ENCODE measurements at regions not wholly inside any gene's neighbourhood (a gene's known extent, or its start where the extent isn't known, plus 50 kb on each side); places are given as distances from the start of the nearest gene placed in this dataset.

DNA sequence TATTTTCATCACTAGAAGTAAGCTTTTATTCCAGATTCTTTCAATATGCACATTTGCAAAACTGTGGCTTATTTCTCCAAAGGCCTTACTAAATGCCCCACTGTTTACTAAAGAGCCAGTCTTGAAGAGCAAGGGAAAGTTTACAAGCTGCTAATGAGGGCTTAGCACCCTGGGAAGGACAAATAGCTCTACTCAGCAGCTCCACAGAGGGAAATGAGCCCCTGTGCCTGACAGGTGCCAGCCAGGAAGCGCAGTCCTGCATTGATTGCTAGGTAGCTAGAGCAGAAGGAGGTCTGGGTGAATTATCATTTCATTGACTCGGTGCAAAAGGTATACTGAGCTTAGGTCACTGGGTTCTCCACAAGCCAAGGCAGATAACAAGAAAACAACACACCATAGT, 307.0 kb downstream of the SETD4 start:
- Histone ChIP-seq H3T11ph (ENCODE audit: low read length) (no peak overlapping the region), H2AFZ (ENCODE audit: low read length) (no peak overlapping the region), H3K4me1 (ENCODE audit: insufficient read depth, low read length) (no peaks in the 10 kb centered on the region), H3K23ac (ENCODE audit: insufficient read length, low read depth, low read length) (no peak overlapping the region), H4K91ac (ENCODE audit: insufficient read length, low read depth, low read length) (no peak overlapping the region), H4K5ac (ENCODE audit: insufficient read length, low read depth, low read length) (no peak overlapping the region), H3K9me3 (ENCODE audit: control insufficient read depth, low read depth, low read length) (no peaks in the 10 kb centered on the region), H3K27ac (ENCODE audit: insufficient read length, low read depth, low read length) (no peak overlapping the region), H3K4me2 (ENCODE audit: insufficient read depth, insufficient read length, low read length) (no peak overlapping the region), H3K4ac (ENCODE audit: low read depth, low read length) (no peak overlapping the region), H2BK5ac (ENCODE audit: insufficient read length, low read length) (no peak overlapping the region), H3K23me2 (ENCODE audit: insufficient read length, low read depth, low read length, poor library complexity, severe bottlenecking) (no peaks in the 10 kb centered on the region), H3K18ac (ENCODE audit: insufficient read length, low read depth, low read length) (no peak overlapping the region), H3K14ac (ENCODE audit: insufficient read depth, low read length) (no peak overlapping the region), H2BK120ac (ENCODE audit: low read depth, low read length, poor library complexity, severe bottlenecking) (no peak overlapping the region), H3K27me3 (ENCODE audit: insufficient read depth, low read length) (no peaks in the 10 kb centered on the region), H3K79me2 (ENCODE audit: insufficient read depth, low read length) (no peaks in the 10 kb centered on the region), H3K79me1 (ENCODE audit: insufficient read depth, low read depth, low read length, poor library complexity, severe bottlenecking) (no peaks in the 10 kb centered on the region), H2AK5ac (ENCODE audit: insufficient read length, low read length) (no peak overlapping the region), H3K9ac (ENCODE audit: extremely low read depth, insufficient read length, low read length) (no peak overlapping the region), H2BK12ac (ENCODE audit: insufficient read length, low read depth, low read length) (no peak overlapping the region), H4K8ac (replicated peaks; ENCODE audit: insufficient read length, low read depth, low read length) (no peak overlapping the region), H3K56ac (ENCODE audit: insufficient read length, low read depth, low read length) (no peak overlapping the region), H2BK15ac (ENCODE audit: low read depth, low read length) (no peak overlapping the region), H2BK20ac (ENCODE audit: low read depth, low read length, poor library complexity, severe bottlenecking) (no peak overlapping the region), H4K20me1 (ENCODE audit: control insufficient read depth, insufficient read depth, insufficient read length) (no peaks in the 10 kb centered on the region)
- H3K4me3 Mint-ChIP-seq, result no peak overlapping the region
- no peak overlapping the region for H3K27ac Mint-ChIP-seq
- DNase-seq, result no peak
- peaks cover 0 to 7% (median 2%) of the 10 kb centered on the region in 3 experiments; a peak in 4 of 7 replicates for H3K36me3 Mint-ChIP-seq (ENCODE audit: insufficient read depth in 1 of 3, low read depth in 3 of 3)
- H3K9me3 Mint-ChIP-seq, result peaks cover 7 to 10% of the 10 kb centered on the region in 2 experiments; a peak in 4 of 5 replicates
- no peak for TF ChIP-seq CTCF (conservative IDR thresholded peaks at IDR 0.05)
- peaks cover 2% of the 10 kb centered on the region; the same call in 1 of the 2 replicates for H3K27me3 Mint-ChIP-seq (ENCODE audit: low read depth)
- WGBS (ENCODE audit: extremely low coverage, insufficient read length, low lambda C conversion rate), result no CpG with 5 or more reads among the region's 2 CpGs
- H3K4me1 Mint-ChIP-seq, result peaks cover 8 to 12% of the 10 kb centered on the region in 2 experiments

Data from H9 (cell line).